ENCODE measurements at regions not wholly inside any gene's neighbourhood (a gene's known extent, or its start where the extent isn't known, plus 50 kb on each side); places are given as distances from the start of the nearest gene placed in this dataset.

DNA sequence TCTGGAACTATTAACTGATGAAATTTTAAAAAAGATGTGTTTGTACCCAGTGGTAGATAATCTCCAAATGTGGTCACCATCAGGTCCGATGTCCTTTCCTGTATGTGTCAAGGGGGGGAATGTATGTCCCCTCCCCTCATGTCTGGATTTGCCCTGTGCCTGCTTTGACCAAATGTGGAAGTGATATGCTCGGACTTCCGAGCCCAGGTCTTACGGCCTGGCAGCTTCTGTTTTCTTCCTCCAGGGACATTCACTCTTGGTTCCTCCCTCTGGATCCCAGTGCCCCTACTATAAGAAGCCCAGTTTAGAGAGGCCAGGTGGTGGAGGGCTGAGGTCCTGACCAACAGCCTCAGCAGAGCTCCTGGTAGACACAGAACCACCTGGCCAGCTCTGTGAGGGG is 75.5 kb downstream of the CCR1 start:
- TF ChIP-seq POLR2AphosphoS5 (IDR thresholded peaks at IDR 0.05) (no peak), POLR2A (IDR thresholded peaks at IDR 0.05) (no peak)
- Histone ChIP-seq H3K27me3 (no peaks in the 10 kb centered on the region), H3K9me3 (no peaks in the 10 kb centered on the region), H3K27ac (peak overlapping the region in 1 of 5 donors; percentile 53), H3K4me3 (no peak overlapping the region), H3K4me1 (no peaks in the 10 kb centered on the region), H3K36me3 (no peaks in the 10 kb centered on the region)
- WGBS, 5 donors, result 89 to 98% (median 91%) methylated on average over 4 of the region's 4 CpGs
- no peak for DNase-seq
- intact Hi-C loops (cut with DNase I; ENCODE audit: low total_unique reads), result no loop called here

DNA sequence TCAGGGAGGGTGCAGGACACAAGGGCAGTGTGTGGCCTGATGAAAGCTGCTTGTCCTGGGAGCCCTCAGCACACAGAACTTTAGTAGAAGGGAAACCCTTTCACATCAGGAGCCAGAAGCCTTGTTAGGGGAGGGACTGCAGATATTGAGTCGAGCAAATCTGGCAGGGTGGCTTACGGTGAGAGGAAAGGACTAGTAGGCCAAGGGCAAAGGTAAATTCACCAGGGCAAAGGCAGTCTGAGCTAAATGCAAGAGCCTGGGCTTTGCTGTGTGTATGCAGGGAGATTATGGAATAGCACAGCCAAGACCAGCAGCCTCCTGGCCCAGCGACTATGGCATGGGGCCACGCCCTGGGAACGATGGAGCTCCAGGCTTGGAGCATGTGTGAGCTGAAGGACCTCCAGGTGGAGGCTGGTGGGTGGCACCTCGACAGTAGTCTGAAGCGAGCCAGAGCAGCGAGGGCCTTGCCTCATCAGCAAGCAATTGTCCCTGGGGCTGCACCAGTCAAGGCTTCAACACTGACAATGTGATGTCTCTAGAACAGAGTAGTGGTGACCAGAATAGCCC is 76.1 kb downstream of the CCR1 start:
- Histone ChIP-seq H3K4me1 (no peaks in the 10 kb centered on the region), H3K9me3 (no peaks in the 10 kb centered on the region), H3K36me3 (no peaks in the 10 kb centered on the region), H3K27ac (peak overlapping the region in 2 of 5 donors; percentile 10 to 53), H3K27me3 (no peaks in the 10 kb centered on the region), H3K4me3 (no peak overlapping the region)
- intact Hi-C loops (cut with DNase I; ENCODE audit: low total_unique reads), result no loop called here
- TF ChIP-seq EP300 (IDR thresholded peaks at IDR 0.05), result no peak
- TF ChIP-seq POLR2A (IDR thresholded peaks at IDR 0.05), result no peak
- no peak for TF ChIP-seq POLR2AphosphoS5 (IDR thresholded peaks at IDR 0.05)
- TF ChIP-seq, protein P1, sequence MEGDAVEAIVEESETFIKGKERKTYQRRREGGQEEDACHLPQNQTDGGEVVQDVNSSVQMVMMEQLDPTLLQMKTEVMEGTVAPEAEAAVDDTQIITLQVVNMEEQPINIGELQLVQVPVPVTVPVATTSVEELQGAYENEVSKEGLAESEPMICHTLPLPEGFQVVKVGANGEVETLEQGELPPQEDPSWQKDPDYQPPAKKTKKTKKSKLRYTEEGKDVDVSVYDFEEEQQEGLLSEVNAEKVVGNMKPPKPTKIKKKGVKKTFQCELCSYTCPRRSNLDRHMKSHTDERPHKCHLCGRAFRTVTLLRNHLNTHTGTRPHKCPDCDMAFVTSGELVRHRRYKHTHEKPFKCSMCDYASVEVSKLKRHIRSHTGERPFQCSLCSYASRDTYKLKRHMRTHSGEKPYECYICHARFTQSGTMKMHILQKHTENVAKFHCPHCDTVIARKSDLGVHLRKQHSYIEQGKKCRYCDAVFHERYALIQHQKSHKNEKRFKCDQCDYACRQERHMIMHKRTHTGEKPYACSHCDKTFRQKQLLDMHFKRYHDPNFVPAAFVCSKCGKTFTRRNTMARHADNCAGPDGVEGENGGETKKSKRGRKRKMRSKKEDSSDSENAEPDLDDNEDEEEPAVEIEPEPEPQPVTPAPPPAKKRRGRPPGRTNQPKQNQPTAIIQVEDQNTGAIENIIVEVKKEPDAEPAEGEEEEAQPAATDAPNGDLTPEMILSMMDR (IDR thresholded peaks at IDR 0.05), result no peak
- 64 to 73% (median 70%) methylated on average over 7 to 8 of the region's 8 CpGs for WGBS, 5 donors
- no peak for DNase-seq

GRCh38 chr3:46130631-46131310 is 77.3 kb downstream of the CCR1 start:
- Histone ChIP-seq H3K4me1 (no peaks in the 10 kb centered on the region), H3K9me3 (no peaks in the 10 kb centered on the region), H3K4me3 (no peak overlapping the region), H3K36me3 (no peaks in the 10 kb centered on the region), H3K27ac (peak overlapping the region in 2 of 5 donors; percentile 43 to 71), H3K27me3 (no peaks in the 10 kb centered on the region)
- no peak for DNase-seq
- intact Hi-C loops (cut with DNase I; ENCODE audit: low total_unique reads), result no loop called here
- WGBS, 5 donors, result 78 to 88% (median 81%) methylated on average over 7 of the region's 7 CpGs
- TF ChIP-seq POLR2AphosphoS5 (IDR thresholded peaks at IDR 0.05) (no peak), EP300 (IDR thresholded peaks at IDR 0.05) (no peak), POLR2A (IDR thresholded peaks at IDR 0.05) (no peak)
- TF ChIP-seq, protein P1 (IDR thresholded peaks at IDR 0.05), result no peak

- intact Hi-C loops (cut with DNase I; ENCODE audit: low total_unique reads), result no loop called here
- no peaks in the 10 kb centered on the region for H3K27me3 ChIP-seq
- no peaks in the 10 kb centered on the region for H3K36me3 ChIP-seq
- H3K27ac ChIP-seq, result peak overlapping the region in 2 of 5 donors; percentile 43 to 70
- no peaks in the 10 kb centered on the region for H3K4me1 ChIP-seq
- WGBS, 5 donors, result 57 to 85% (median 78%) methylated on average over 3 of the region's 3 CpGs
- H3K9me3 ChIP-seq, result no peaks in the 10 kb centered on the region
- TF ChIP-seq, protein P1 (IDR thresholded peaks at IDR 0.05), result no peak
- TF ChIP-seq POLR2A (IDR thresholded peaks at IDR 0.05), result no peak
- no peak for TF ChIP-seq EP300 (IDR thresholded peaks at IDR 0.05)
- TF ChIP-seq POLR2AphosphoS5 (IDR thresholded peaks at IDR 0.05), result no peak
- DNase-seq, result no peak
- H3K4me3 ChIP-seq, result no peak overlapping the region
These were observed 78.4 kb downstream of the CCR1 start for GRCh38 chr3:46129588-46130272.
